HG03469 (cell line): ENCODE measurements at regions not wholly inside any gene's neighbourhood (a gene's known extent, or its start where the extent isn't known, plus 50 kb on each side); places are given as distances from the start of the nearest gene placed in this dataset.
"Not testable (repeated sequence)": the region's sequence is repeated elsewhere in the genome, so short reads cannot be mapped to it uniquely, and the experiment has no call there.

Experiments used
- ATAC-seq: cut with Tn5 transposase; IDR thresholded peaks from one replicate; pipeline ENCODE4 v1.9.1; 2021; ENCODE audit warnings: mild to moderate bottlenecking, moderate library complexity, moderate number of reproducible peaks; ENCODE audit not compliant: unreplicated experiment

DNA sequence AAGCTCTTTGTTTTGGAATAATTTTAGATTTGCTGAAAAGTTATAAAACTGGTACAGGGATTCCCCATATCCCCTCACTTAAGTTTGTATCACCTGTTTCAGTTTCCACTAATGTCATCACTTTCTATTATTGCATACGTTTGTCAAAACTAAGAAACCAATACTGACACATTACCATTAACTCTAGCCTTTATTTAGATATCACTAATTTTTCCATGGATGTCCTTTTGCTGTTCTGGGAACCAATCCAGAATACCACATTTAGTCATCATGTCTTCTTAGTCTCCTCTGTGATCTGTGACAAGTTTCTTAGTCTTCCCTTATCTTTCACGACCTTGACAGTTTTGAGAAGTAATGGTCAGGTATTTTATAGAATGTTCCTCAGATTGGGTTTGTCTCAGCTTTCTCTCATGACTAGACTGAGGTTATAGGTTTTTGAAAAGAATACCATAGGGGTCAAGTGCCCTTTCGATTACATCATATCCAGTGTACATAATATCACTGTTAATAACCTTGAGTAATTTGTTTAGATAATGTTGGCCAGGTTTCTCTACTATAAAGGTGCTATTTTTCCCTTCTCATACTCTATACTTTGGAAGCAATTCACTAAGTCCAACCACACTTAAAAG is 51.9 kb upstream of the NMUR2 start:
- peak; percentile 47 for ATAC-seq

GRCh38 chr5:152462021-152462721 is 57.1 kb upstream of the NMUR2 start:
- ATAC-seq = peak; percentile 88

DNA sequence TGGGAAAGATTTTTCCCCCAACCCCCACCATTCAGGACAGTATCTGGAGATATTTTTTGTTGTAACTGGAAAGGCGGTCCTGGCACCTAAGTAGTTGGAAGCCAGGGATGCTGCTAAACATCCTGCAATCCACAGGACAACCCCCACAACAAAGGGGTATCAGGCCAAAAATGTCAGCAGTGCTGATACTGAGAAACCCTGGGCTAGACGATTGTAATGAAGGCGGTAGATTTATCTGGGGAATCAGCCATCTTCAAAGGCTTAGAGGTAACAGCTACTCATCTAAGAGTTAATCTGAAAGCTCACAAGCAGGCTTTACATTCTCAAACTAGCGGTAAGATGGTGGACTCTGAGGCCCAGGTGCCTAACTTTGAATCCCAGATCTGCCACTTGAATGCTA is 59.0 kb upstream of the NMUR2 start:
- ATAC-seq = no peak

DNA sequence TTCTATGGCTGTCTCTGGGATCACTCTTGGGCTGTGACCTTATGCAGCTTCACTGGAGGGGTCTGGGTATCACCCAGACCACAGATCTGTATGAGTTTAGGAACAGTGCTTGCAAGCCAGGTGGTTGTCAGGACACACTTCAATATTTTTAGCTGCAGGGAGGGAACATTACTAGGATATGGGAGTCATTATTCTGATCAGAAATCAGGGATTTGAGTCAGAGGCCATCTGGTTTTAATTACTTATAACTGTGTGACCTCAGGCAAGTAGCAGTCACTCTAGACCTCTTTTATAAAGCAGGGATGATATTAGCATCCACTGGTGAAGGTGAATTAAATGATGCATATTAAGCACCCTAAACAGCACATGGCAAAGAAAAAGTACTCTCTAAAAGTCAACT is 60.1 kb upstream of the NMUR2 start:
- no peak for ATAC-seq

GRCh38 chr5:152466085-152466745 is 61.1 kb upstream of the NMUR2 start:
- ATAC-seq = no peak

GRCh38 chr5:152470167-152470566 is 65.1 kb upstream of the NMUR2 start:
- ATAC-seq = no peak

DNA sequence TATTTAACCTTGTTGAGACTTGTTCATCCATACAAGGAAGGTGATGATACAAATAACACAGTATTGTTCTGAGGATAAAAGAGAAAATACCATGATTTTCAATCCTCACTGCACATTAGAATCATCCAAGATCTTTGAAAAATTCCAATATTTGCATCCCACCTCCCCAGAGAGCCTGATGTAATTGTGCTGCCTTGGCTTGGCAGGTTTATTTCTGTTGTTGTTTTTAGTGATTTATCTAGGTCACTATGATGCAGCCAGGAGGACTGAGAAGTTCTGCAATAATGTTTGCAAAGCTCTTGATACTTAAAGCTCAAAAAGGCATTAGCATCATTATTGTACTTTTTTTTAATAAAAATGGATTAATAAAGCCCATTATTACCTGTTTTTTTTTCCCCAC is 67.0 kb upstream of the NMUR2 start:
- ATAC-seq = no peak

GRCh38 chr5:152474961-152475360 is 69.9 kb upstream of the NMUR2 start:
- ATAC-seq = no peak

DNA sequence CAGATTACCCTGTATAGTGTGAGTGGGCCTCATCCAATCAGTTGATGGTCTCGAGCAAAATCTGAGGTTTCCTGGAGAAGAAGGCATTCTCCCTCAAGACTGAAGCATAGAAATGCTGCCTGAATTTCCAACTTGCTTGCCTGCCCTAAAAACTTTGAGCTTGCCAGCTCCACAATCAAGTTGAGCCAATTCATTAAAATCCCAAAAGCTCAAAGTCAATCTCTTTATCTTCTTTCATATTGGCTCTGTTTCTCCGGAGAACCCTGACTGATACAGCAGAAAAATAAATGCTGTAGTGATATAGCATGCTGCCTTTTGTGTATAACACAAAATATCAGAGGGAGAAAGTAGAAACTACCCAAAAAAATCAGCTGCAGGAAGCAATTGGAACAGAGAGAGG is 72.5 kb upstream of the NMUR2 start:
- no peak for ATAC-seq

DNA sequence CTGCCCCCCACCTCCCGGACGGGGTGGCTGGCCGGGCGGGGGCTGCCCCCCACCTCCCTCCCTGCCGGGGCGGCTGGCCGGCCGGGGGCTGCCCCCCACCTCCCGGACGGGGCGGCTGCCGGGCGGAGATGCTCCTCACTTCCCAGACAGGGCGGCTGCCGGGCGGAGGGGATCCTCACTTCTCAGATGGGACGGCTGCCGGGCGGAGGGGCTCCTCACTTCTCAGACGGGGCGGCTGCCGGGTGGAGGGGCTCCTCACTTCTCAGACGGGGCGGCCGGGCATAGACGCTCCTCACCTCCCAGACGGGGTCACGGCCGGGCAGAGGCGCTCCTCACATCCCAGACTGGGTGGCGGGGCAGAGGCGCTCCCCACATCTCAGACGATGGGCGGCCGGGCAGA is 74.8 kb upstream of the NMUR2 start:
- not testable (repeated sequence) for ATAC-seq

DNA sequence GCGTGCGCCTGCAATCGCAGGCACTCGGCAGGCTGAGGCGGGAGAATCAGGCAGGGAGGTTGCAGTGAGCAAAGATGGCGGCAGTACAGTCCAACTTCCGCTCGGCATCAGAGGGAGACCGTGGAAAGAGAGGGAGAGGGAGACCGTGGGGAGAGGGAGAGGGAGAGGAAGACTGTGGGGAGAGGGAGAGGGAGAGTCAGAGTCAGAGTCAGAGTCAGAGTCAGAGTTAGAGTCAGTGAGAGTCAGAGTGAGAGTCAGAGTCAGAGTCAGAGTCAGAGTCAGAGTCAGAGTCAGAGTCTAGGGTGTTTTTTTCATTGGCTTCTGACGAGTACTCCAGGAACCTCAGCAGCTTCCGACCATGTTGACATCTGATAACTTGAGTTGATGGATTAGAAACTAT is 75.6 kb upstream of the NMUR2 start:
- ATAC-seq = not testable (repeated sequence)

GRCh38 chr5:152487130-152487529 is 82.1 kb upstream of the NMUR2 start:
- no peak for ATAC-seq

DNA sequence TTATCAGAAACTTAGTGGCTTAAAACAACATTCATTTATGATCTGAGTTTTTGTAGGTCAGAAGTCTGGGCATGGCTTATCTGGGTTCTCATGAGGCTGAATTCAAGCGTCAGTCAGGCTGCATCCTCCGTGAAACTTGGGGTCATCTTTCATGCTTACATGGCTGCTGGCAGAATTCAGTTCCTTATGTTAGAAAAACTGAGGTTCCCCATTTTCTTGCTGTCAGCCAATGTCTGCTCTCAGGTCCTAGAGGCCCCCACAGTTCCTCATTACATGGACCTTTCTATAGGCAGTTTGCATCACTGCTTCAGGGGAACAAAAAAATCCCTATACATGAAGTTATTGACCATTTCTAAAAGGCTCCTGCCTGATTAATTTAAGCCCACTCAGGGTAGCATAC is 83.8 kb upstream of the NMUR2 start:
- no peak for ATAC-seq

- ATAC-seq = no peak
Measured at GRCh38 chr5:152499814-152500535, 94.9 kb upstream of the NMUR2 start.

- ATAC-seq = no peak
Measured at GRCh38 chr5:152501294-152501693, 96.2 kb upstream of the NMUR2 start.

- no peak for ATAC-seq
Measured at GRCh38 chr5:152503206-152503605, 98.1 kb upstream of the NMUR2 start.

GRCh38 chr5:152505442-152506042 is 100.5 kb upstream of the NMUR2 start:
- ATAC-seq = peak; percentile 90

- no peak for ATAC-seq
Measured at GRCh38 chr5:152511120-152511519, 106.0 kb upstream of the NMUR2 start.

DNA sequence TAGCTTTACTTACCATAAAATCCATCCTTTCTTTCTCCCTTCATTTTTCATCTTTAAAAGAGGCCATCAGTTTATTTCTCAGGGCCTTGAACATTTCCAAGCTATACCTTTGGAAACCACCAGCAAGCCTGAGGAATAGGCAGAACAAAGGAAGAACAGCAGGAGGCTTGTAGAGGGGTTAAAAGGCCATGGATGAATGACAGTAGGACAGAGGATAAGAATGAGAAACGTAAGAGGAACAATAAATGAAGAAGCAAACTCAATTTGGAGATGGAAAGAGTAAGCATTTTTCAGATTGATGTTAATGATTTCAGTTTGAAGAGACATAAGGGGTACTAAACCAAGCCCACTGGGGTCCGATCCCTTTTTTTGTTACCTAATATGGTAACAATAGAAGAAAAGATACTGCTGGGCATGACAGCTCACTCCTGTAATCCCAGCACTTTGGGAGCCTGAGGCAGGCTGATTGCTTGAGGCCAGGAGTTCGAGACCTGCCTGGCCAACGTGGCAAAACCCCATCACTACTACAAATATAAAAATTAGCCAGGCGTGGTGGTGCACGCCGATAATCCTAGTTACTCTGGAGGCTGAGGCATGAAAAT is 106.6 kb upstream of the NMUR2 start:
- ATAC-seq = no peak

DNA sequence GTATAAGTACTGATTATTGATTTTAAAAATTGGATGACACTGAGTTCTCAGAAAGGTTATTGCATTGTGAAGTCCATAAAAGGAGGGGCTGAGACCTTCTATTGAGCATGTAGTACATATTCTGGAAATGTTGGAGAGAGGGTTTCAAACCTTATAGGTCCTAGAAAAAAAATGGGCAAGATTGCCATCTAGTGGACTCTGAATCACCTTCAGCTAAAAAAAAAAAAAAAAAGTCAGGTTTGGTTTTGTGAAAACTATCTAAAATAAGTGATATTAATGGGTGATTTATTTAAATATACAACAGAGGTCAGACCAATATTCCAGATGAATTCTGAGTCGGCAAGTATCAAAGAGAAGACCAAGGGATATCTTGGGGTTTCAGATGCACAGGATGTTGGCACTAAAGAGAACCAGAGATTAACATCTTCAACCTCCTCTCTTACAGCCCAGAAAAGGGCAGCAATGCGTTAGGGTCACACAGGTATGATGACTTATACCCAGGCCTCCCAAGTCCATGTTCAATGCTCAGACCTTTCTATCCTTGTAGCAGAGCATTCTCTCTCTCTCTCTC is 109.8 kb upstream of the NMUR2 start:
- ATAC-seq = no peak
